ENCODE measurements at regions not wholly inside any gene's neighbourhood (a gene's known extent, or its start where the extent isn't known, plus 50 kb on each side); places are given as distances from the start of the nearest gene placed in this dataset.

GRCh38 chr2:222038067-222038802 is 260.6 kb downstream of the PAX3 start:
- Histone ChIP-seq H2AFZ (ENCODE audit: low read length) (no peak overlapping the region), H2BK120ac (replicated peaks; ENCODE audit: low read depth, low read length) (no peak overlapping the region), H3K4me2 (ENCODE audit: insufficient read depth in 1 of 2, low read depth in 2 of 2, low read length in 2 of 2) (no peak overlapping the region), H3K23me2 (ENCODE audit: low read depth, low read length) (peaks cover 3% of the 10 kb centered on the region; the same call in 1 of the 2 replicates), H3K27ac (ENCODE audit: low read depth, low read length) (no peak overlapping the region), H3K4me3 (ENCODE audit: extremely low read depth in 1 of 4, insufficient read depth in 2 of 4, low read depth in 3 of 4, low read length in 4 of 4) (no peak overlapping the region), H3K18ac (ENCODE audit: extremely low read depth, low read length) (no peak overlapping the region), H4K5ac (ENCODE audit: insufficient read length, low read depth, low read length) (no peak overlapping the region), H3K27me3 (replicated peaks in 1 of 4; ENCODE audit: control insufficient read depth in 3 of 4, extremely low read depth in 1 of 4, insufficient read depth in 3 of 4, low read length in 3 of 4) (peaks cover 0 to 4% (median 1%) of the 10 kb centered on the region in 4 experiments; a peak in 3 of 7 replicates), H2BK5ac (ENCODE audit: low read depth, low read length) (no peak overlapping the region), H3K23ac (ENCODE audit: insufficient read length) (no peak overlapping the region), H3K4ac (replicated peaks; ENCODE audit: insufficient read length, low read depth, low read length) (no peak overlapping the region), H3K9me3 (ENCODE audit: insufficient read depth in 2 of 2, low read depth in 1 of 2, low read length in 1 of 2) (no peaks in the 10 kb centered on the region), H3K79me1 (ENCODE audit: low read depth, low read length) (no peaks in the 10 kb centered on the region), H2AK5ac (ENCODE audit: low read depth, low read length) (no peak overlapping the region), H3K79me2 (ENCODE audit: control insufficient read depth in 1 of 2, insufficient read depth in 2 of 2, low read length in 2 of 2) (no peaks in the 10 kb centered on the region), H4K20me1 (replicated peaks in 1 of 2; ENCODE audit: control insufficient read depth in 1 of 2, insufficient read depth in 2 of 2, low read length in 2 of 2) (no peaks in the 10 kb centered on the region), H2BK15ac (ENCODE audit: low read length) (no peak overlapping the region), H3K4me1 (replicated peaks in 1 of 4; ENCODE audit: control insufficient read depth in 3 of 4, insufficient read depth in 4 of 4, low read length in 3 of 4) (no peaks in the 10 kb centered on the region), H3K36me3 (ENCODE audit: control insufficient read depth in 2 of 4, insufficient read depth in 4 of 4, low read length in 3 of 4) (no peaks in the 10 kb centered on the region), H2BK20ac (ENCODE audit: low read length) (no peak overlapping the region), H4K8ac (ENCODE audit: extremely low read depth, insufficient read depth, low read length) (no peak overlapping the region), H3K14ac (ENCODE audit: insufficient read length) (no peak overlapping the region), H3K9ac (replicated peaks in 1 of 4; ENCODE audit: extremely low read depth in 1 of 4, low read depth in 3 of 4, low read length in 3 of 4) (no peak overlapping the region), H2BK12ac (ENCODE audit: low read depth, low read length) (no peak overlapping the region), H3K56ac (replicated peaks; ENCODE audit: insufficient read length, low read depth, low read length) (no peak overlapping the region), H4K91ac (replicated peaks; ENCODE audit: insufficient read length, low read length) (no peak overlapping the region)
- DNase-seq (ENCODE audit: low read depth in 1 of 2, low spot score in 2 of 2): no peak
- TF ChIP-seq TEAD4 (IDR thresholded peaks at IDR 0.05; ENCODE audit: low read depth, low read length) (no peak), POU5F1 (IDR thresholded peaks at IDR 0.05; ENCODE audit: low read depth, low read length) (no peak), RAD21 (IDR thresholded peaks at IDR 0.05 in 1 of 2, conservative IDR thresholded peaks at IDR 0.05 in 1 of 2; ENCODE audit: low read depth in 2 of 2, low read length in 2 of 2) (peak; percentile 59 to 61), CTBP2 (IDR thresholded peaks at IDR 0.05; ENCODE audit: borderline replicate concordance, insufficient read depth, insufficient read length, low read length) (no peak)
- TF ChIP-seq, protein P1, sequence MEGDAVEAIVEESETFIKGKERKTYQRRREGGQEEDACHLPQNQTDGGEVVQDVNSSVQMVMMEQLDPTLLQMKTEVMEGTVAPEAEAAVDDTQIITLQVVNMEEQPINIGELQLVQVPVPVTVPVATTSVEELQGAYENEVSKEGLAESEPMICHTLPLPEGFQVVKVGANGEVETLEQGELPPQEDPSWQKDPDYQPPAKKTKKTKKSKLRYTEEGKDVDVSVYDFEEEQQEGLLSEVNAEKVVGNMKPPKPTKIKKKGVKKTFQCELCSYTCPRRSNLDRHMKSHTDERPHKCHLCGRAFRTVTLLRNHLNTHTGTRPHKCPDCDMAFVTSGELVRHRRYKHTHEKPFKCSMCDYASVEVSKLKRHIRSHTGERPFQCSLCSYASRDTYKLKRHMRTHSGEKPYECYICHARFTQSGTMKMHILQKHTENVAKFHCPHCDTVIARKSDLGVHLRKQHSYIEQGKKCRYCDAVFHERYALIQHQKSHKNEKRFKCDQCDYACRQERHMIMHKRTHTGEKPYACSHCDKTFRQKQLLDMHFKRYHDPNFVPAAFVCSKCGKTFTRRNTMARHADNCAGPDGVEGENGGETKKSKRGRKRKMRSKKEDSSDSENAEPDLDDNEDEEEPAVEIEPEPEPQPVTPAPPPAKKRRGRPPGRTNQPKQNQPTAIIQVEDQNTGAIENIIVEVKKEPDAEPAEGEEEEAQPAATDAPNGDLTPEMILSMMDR (IDR thresholded peaks at IDR 0.05; ENCODE audit: control extremely low read depth in 1 of 3, insufficient read depth in 1 of 3, low read depth in 1 of 3, low read length in 3 of 3): peak in 2 of 3 experiments; percentile 24 to 41; a peak in 2 of 4 replicates
- no peak for FAIRE-seq
- WGBS, 2 experiments (ENCODE audit: extremely low coverage in 1 of 2, insufficient coverage in 1 of 2, insufficient read length in 1 of 2, insufficient replicate concordance in 2 of 2, low coverage in 1 of 2, low lambda C conversion rate in 2 of 2, missing lambda C conversion rate in 1 of 2): 69% methylated on average over 4 of the region's 4 CpGs; no CpG with 5 or more reads in 1 of the 2 experiments
- ChIA-PET CTCF (ENCODE audit: partially characterized antibody) (interaction anchor here (0.6 to 4.0 kb wide), 37 partner anchors 10 to 704 kb away, joined by 3 to 95 read pairs (median 4); a partner anchor contains a TSS), POLR2A (ENCODE audit: partially characterized antibody) (interaction anchor here (0.9 kb wide), 1 partner anchor 21 kb away, joined by 3 read pairs; no protein-coding TSS in a partner anchor)

Measured in H1 (cell line).